ENCODE measurements at regions not wholly inside any gene's neighbourhood (a gene's known extent, or its start where the extent isn't known, plus 50 kb on each side); places are given as distances from the start of the nearest gene placed in this dataset.

DNA sequence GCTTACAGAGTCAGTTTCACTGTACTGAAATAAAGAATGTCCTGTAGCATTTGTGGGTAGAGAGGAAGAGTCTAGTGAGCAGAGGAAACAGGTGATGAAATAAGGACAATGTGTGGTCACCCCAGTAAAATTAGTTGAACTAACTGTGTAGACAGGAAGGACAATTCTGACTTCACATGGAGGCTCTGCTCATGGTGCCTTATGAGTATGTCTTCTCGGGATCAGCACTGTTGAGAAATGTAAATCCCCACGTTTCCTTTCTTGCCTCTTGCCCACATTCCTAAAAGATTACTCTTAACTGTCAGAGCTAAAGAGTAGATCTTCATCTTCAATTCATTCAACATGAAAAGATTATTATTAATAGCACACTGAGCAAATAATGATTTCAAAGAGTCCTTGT lies 113.2 kb upstream of the FLRT2 start (continued):
- TF ChIP-seq, protein P1, sequence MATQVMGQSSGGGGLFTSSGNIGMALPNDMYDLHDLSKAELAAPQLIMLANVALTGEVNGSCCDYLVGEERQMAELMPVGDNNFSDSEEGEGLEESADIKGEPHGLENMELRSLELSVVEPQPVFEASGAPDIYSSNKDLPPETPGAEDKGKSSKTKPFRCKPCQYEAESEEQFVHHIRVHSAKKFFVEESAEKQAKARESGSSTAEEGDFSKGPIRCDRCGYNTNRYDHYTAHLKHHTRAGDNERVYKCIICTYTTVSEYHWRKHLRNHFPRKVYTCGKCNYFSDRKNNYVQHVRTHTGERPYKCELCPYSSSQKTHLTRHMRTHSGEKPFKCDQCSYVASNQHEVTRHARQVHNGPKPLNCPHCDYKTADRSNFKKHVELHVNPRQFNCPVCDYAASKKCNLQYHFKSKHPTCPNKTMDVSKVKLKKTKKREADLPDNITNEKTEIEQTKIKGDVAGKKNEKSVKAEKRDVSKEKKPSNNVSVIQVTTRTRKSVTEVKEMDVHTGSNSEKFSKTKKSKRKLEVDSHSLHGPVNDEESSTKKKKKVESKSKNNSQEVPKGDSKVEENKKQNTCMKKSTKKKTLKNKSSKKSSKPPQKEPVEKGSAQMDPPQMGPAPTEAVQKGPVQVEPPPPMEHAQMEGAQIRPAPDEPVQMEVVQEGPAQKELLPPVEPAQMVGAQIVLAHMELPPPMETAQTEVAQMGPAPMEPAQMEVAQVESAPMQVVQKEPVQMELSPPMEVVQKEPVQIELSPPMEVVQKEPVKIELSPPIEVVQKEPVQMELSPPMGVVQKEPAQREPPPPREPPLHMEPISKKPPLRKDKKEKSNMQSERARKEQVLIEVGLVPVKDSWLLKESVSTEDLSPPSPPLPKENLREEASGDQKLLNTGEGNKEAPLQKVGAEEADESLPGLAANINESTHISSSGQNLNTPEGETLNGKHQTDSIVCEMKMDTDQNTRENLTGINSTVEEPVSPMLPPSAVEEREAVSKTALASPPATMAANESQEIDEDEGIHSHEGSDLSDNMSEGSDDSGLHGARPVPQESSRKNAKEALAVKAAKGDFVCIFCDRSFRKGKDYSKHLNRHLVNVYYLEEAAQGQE (IDR thresholded peaks at IDR 0.05) = no peak
- TF ChIP-seq NPAS2 (CRISPR knock-in tag; IDR thresholded peaks at IDR 0.05; ENCODE audit: borderline replicate concordance) (no peak), HDAC2 (IDR thresholded peaks at IDR 0.05) (no peak), JUN (IDR thresholded peaks at IDR 0.05) (peak in 1 of 2 experiments; percentile 38; a peak in 1 of 5 replicates), RAD21 (conservative IDR thresholded peaks at IDR 0.05 in 1 of 2, IDR thresholded peaks at IDR 0.05 in 1 of 2) (0 out of 5 replicates have a peak, but pooled peaks have one; percentile 10 to 17), ZSCAN20 (CRISPR knock-in tag; IDR thresholded peaks at IDR 0.05) (no peak), ZC3H11A (IDR thresholded peaks at IDR 0.05) (no peak), HOXB5 (CRISPR knock-in tag; IDR thresholded peaks at IDR 0.05) (0 out of 2 replicates have a peak, but pooled peaks have one; percentile 44), TFCP2L1 (CRISPR knock-in tag; IDR thresholded peaks at IDR 0.05) (no peak), TP53 (CRISPR knock-in tag; IDR thresholded peaks at IDR 0.05) (no peak), SMC3 (IDR thresholded peaks at IDR 0.05) (peak; percentile 24; the same call in 2 of the 3 replicates), RFX5 (IDR thresholded peaks at IDR 0.05) (no peak), FOSB (CRISPR knock-in tag; IDR thresholded peaks at IDR 0.05) (no peak), ZNF302 (CRISPR knock-in tag; IDR thresholded peaks at IDR 0.05) (no peak; the same call in 1 of the 2 replicates), CBX8 (IDR thresholded peaks at IDR 0.05) (no peak), PHF8 (IDR thresholded peaks at IDR 0.05; ENCODE audit: borderline replicate concordance, low read depth) (no peak), RARB (CRISPR knock-in tag; IDR thresholded peaks at IDR 0.05) (no peak), BHLHE40 (IDR thresholded peaks at IDR 0.05; ENCODE audit: low read depth, low read length) (no peak), MAZ (IDR thresholded peaks at IDR 0.05; ENCODE audit: borderline replicate concordance, low read depth, low read length) (no peak), EHMT2 (IDR thresholded peaks at IDR 0.05; ENCODE audit: low read depth) (no peak), RNF2 (IDR thresholded peaks at IDR 0.05; ENCODE audit: borderline replicate concordance, low read depth) (no peak), MAFK (IDR thresholded peaks at IDR 0.05; ENCODE audit: partially characterized antibody) (no peak), CHD4 (IDR thresholded peaks at IDR 0.05; ENCODE audit: borderline replicate concordance) (no peak), ESRRA (IDR thresholded peaks at IDR 0.05; ENCODE audit: borderline replicate concordance, low read length) (no peak), HOXA7 (CRISPR knock-in tag; IDR thresholded peaks at IDR 0.05) (no peak), GATA3 (IDR thresholded peaks at IDR 0.05; ENCODE audit: borderline replicate concordance) (peak; percentile 78; the same call in 1 of the 2 replicates)
- TF ChIP-seq, protein P2, sequence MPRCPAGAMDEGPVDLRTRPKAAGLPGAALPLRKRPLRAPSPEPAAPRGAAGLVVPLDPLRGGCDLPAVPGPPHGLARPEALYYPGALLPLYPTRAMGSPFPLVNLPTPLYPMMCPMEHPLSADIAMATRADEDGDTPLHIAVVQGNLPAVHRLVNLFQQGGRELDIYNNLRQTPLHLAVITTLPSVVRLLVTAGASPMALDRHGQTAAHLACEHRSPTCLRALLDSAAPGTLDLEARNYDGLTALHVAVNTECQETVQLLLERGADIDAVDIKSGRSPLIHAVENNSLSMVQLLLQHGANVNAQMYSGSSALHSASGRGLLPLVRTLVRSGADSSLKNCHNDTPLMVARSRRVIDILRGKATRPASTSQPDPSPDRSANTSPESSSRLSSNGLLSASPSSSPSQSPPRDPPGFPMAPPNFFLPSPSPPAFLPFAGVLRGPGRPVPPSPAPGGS (IDR thresholded peaks at IDR 0.05) = 0 out of 3 replicates have a peak, but pooled peaks have one; percentile 45
- TF ChIP-seq, protein P3, sequence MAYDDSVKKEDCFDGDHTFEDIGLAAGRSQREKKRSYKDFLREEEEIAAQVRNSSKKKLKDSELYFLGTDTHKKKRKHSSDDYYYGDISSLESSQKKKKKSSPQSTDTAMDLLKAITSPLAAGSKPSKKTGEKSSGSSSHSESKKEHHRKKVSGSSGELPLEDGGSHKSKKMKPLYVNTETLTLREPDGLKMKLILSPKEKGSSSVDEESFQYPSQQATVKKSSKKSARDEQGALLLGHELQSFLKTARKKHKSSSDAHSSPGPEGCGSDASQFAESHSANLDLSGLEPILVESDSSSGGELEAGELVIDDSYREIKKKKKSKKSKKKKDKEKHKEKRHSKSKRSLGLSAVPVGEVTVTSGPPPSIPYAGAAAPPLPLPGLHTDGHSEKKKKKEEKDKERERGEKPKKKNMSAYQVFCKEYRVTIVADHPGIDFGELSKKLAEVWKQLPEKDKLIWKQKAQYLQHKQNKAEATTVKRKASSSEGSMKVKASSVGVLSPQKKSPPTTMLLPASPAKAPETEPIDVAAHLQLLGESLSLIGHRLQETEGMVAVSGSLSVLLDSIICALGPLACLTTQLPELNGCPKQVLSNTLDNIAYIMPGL (CRISPR knock-in tag; IDR thresholded peaks at IDR 0.05; ENCODE audit: borderline replicate concordance) = no peak
- TF ChIP-seq, protein P4, sequence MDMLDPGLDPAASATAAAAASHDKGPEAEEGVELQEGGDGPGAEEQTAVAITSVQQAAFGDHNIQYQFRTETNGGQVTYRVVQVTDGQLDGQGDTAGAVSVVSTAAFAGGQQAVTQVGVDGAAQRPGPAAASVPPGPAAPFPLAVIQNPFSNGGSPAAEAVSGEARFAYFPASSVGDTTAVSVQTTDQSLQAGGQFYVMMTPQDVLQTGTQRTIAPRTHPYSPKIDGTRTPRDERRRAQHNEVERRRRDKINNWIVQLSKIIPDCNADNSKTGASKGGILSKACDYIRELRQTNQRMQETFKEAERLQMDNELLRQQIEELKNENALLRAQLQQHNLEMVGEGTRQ (IDR thresholded peaks at IDR 0.05) = no peak
- TF ChIP-seq, protein P5, sequence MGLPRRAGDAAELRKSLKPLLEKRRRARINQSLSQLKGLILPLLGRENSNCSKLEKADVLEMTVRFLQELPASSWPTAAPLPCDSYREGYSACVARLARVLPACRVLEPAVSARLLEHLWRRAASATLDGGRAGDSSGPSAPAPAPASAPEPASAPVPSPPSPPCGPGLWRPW (IDR thresholded peaks at IDR 0.05) = no peak
- TF ChIP-seq, protein P6, sequence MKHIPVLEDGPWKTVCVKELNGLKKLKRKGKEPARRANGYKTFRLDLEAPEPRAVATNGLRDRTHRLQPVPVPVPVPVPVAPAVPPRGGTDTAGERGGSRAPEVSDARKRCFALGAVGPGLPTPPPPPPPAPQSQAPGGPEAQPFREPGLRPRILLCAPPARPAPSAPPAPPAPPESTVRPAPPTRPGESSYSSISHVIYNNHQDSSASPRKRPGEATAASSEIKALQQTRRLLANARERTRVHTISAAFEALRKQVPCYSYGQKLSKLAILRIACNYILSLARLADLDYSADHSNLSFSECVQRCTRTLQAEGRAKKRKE (CRISPR knock-in tag; IDR thresholded peaks at IDR 0.05; ENCODE audit: low read depth) = no peak
- TF ChIP-seq, protein P7, sequence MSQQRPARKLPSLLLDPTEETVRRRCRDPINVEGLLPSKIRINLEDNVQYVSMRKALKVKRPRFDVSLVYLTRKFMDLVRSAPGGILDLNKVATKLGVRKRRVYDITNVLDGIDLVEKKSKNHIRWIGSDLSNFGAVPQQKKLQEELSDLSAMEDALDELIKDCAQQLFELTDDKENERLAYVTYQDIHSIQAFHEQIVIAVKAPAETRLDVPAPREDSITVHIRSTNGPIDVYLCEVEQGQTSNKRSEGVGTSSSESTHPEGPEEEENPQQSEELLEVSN (IDR thresholded peaks at IDR 0.05; ENCODE audit: borderline replicate concordance, low read depth) = no peak
